HG03135 (cell line): ENCODE measurements at regions not wholly inside any gene's neighbourhood (a gene's known extent, or its start where the extent isn't known, plus 50 kb on each side); places are given as distances from the start of the nearest gene placed in this dataset.
"Not testable (repeated sequence)": the region's sequence is repeated elsewhere in the genome, so short reads cannot be mapped to it uniquely, and the experiment has no call there.

Experiments
- ATAC-seq: cut with Tn5 transposase; IDR thresholded peaks from one replicate; pipeline ENCODE4 v1.9.1; 2021; ENCODE audit warnings: mild to moderate bottlenecking, moderate library complexity; ENCODE audit not compliant: unreplicated experiment

GRCh38 chr6:86487660-86488221 is 449.6 kb upstream of the HTR1E start:
- no peak for ATAC-seq

- ATAC-seq: not testable (repeated sequence)
Measured at GRCh38 chr6:86478316-86478715, 459.0 kb upstream of the HTR1E start.

DNA sequence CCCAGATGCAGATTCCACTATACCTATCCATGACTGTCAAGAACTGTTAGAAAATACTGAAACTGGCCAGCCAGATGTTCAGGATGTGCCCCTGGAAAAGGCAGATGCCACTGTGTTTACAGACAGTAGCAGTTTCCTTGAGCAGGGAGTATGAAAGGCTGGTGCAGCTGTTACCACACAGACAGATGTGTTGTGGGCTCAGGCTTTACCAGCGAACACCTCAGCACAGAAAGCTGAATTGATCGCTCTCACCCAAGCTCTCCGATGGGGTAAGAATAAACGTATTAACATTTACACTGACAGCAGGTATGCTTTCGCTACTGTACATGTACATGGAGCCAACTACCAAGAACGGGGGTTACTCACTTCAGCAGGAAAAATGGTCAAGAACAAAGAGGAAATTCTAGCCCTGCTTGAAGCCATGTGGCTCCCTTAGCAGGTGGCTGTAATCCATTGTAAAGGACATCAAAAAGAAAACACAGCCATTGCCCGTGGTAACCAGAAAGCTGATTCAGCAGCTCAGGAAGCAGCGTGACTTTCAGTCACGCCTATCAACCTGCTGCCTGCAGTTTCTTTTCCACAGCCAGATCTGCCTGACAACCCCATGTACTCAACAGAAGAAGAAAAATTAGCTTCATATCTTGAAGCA is 459.7 kb upstream of the HTR1E start:
- ATAC-seq: no peak

GRCh38 chr6:86476311-86476710 is 461.0 kb upstream of the HTR1E start:
- ATAC-seq: no peak

DNA sequence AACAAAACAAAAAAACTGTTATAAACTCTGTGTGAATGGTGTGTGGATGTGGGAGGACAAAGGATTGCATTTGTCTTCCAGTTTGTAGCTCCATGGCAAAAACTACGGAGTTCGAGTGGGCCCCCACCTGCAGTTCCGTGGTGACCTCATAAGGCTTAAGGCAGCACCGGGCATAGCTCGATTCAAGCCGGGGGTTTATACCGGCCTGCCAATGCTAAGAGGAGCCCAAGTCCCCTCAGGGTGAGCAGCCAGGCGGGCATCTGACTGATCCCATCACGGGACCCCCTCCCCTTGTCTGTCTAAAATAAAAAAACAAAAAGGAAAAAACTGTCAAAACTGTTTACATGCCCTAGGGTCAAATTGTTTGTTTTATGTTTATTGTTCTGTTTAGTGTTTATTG is 463.2 kb upstream of the HTR1E start:
- no peak for ATAC-seq

- ATAC-seq: no peak
Measured at GRCh38 chr6:86471791-86472190, 465.5 kb upstream of the HTR1E start.

- no peak for ATAC-seq
Measured at GRCh38 chr6:86459978-86460377, 477.4 kb upstream of the HTR1E start.

GRCh38 chr6:86456821-86457220 is 480.5 kb upstream of the HTR1E start:
- no peak for ATAC-seq

DNA sequence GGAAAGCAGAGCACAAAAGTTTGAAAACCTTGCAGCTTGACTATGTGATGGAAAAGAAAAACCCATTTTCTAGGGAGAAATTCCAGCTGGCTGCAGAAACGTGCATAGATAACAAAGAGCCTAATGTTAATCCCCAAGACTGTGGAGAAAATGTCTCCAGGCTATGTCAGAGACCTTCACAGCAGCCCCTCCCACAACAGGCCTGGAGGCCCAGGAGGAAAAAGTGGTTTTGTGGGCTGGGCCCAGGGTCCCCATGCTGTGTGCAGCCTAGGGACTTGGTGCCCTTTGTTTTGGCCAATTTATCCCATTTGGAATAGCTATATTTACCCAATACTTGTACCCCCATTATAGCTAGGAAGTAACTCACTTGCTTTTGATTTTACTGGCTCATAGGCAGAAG is 484.1 kb upstream of the HTR1E start:
- no peak for ATAC-seq

GRCh38 chr6:86448398-86448797 is 488.9 kb upstream of the HTR1E start:
- no peak for ATAC-seq

DNA sequence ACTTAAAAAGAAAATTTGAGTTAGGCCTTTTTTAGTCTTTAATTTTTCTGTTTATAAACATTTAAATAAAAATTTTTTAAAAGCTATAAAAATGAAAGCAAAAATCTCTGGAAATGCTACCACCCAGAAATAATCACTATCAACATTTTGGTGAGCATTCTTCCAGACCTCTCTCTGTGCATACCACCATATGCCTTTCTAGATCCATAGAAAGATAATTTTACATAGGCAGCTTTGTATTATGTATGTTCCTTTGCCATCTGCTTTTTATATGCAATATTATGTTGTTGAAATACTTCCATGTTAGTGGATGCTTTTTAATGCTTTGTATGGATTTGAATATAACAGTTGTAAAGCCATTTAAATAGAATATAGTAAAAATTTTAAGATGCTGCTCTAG is 496.7 kb upstream of the HTR1E start:
- ATAC-seq: no peak

DNA sequence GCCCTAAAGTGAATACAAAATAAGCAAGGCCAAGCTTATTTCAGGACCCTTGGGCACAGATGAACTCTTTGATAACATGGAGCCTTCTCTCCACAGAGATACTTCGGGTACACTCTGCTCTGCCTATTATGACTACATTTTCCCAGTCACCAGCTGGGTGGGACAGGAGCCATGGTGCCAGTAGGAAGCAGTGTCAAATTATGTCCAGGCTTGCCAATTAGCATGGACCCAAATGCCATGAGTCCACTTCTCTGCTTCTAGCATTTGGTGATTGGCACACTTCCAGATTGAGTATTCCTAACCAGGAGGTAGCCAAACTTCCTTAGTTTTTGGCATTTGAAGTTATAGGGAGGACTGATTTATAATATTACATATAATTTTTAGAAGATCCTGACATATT is 513.8 kb upstream of the HTR1E start:
- ATAC-seq: no peak

DNA sequence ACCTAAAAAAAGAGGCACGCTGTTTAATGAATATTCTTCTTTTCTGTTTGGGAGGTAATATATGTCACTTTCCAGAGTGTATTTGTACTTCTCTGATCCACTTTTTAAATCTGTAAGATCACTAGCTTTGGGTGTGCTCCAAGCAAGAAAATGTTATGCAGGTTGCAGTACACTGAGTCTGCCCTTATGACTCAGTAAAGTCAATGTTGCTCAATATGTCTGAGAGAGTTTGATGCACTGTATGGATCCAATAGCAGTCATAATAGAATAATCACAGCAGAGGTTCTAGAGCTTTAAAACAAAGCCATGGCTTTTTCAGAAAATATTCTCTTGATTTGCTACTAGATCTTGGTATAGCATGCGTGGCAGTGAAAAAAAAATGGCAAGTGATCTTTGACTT is 525.3 kb upstream of the HTR1E start:
- ATAC-seq: no peak

GRCh38 chr6:86407128-86407527 is 530.2 kb upstream of the HTR1E start:
- no peak for ATAC-seq

DNA sequence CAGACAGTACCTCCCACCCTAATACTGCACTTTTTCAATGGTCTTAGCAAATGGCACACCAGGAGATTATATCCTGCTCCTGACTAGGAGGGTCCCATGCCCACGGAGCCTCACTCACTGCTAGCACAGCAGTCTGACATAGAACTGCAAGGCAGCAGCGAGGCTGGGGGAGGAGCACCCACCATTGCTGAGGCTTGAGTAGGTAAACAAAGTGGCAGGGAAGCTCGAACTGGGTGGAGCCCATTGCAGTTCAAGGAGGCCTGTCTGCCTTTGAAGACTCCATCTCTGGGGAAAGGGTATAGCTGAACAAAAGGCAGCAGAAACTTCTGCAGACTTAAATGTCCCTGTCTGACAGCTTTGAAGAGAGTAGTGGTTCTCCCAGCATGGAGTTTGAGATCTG is 544.5 kb upstream of the HTR1E start:
- ATAC-seq: not testable (repeated sequence)

DNA sequence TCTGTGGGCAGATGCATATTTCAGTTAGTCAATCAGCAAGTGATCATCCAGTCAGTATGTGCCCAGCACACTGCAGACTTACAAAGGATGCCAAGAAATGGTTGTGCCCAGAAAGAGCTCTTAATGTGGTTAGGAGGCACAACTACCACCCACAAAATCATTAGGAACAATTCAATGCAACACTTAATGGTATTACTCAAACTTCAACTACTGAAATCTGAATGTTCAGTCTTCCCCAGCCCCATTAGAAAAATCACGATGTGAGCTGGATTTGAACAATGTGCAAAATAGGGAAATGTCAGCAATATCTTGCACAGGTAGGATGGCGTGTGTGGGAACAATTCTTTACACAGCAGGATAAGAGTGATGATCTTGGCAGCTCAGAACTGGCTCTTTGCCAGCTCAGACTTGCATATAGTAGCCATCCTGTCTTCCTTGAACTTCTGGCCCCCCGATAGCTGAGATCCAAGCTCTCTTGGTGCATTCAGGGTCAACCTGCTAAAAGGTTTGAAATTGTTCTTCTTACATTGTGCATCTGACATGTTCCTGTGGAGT is 556.7 kb upstream of the HTR1E start:
- ATAC-seq: no peak

DNA sequence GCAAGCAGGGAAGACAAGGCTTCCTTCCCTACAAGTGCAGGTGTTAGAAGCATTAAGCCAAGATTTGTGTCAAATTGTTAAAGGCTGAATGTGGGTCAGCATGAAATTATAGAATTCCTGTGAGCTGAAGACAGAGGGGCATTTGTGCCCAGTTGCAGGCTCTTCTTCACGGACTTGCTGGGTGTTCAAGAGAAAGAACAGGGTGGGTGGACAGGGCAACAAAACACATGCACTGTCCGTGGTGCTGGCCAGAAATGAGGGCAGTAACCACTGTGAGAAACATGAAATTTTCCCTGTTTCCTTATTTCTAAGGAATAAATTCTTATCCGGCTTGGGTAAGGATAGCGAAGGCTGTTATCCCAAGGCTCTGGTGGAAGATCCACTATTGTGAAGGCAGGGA is 579.5 kb upstream of the HTR1E start:
- ATAC-seq: no peak

DNA sequence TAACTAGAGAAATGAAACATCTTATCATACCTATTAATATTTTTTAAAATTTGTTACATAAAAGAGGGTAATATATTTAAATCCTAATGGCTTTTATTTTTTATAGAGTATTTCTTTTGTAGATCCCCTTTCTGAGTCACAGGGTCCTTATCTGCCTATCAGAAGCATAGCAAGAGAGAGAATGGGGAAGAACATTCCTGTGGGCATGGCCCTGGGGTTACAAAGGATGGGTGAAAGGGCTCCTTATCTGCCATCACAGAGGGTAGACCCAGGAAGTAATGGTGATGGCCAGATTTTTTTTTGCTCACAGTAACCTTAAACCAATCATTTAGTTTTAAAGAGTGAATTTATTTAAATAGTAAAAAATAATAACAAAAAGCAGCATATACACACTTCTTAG is 582.1 kb upstream of the HTR1E start:
- no peak for ATAC-seq

GRCh38 chr6:86331919-86332318 is 605.4 kb upstream of the HTR1E start:
- ATAC-seq: no peak

GRCh38 chr6:86331265-86331840 is 606.0 kb upstream of the HTR1E start:
- ATAC-seq: no peak

GRCh38 chr6:86306210-86306609 is 631.1 kb upstream of the HTR1E start:
- no peak for ATAC-seq

DNA sequence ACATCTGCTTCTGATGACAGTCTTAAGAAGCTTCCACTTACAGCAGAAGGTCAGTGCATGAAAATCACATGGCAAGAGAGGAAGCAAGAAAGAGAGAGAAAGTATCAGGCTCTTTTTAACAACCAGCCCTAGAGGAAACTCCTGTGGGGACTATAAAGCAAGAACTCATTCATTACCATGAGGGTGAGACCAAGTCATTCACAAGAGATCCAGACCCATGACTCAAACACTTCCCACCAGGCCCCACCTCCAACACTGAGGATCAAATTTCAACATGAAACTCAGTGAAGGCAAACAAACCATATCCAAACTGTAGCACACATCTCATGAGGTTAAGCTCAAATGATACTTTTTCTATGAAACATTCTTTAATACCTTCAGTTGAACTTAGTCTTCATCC is 643.2 kb upstream of the SYNCRIP start:
- ATAC-seq: no peak
